Prostate gland (tissue), 2 donors: ENCODE measurements at regions not wholly inside any gene's neighbourhood (a gene's known extent, or its start where the extent isn't known, plus 50 kb on each side); places are given as distances from the start of the nearest gene placed in this dataset.
"Not testable (repeated sequence)": the region's sequence is repeated elsewhere in the genome, so short reads cannot be mapped to it uniquely, and the experiment has no call there.

Source experiments
- CTCF ChIP-seq, 4 experiments: fragments of 200-600 bp in 2 of 4; fragments of 450-650 bp in 2 of 4; sonication (generic) in 2 of 4; IDR thresholded peaks; 1 replicate in 3 of 4; 2 replicates in 1 of 4; pipeline ENCODE4 v1.5.1; 2016 to 2019; ENCODE audit warnings: antibody characterized with exemption in 4 of 4, mild to moderate bottlenecking in 2 of 4, moderate library complexity in 2 of 4
- POLR2A ChIP-seq: fragments of 450-650 bp; IDR thresholded peaks from one replicate; pipeline ENCODE4 v1.6.1; 2016; ENCODE audit warnings: antibody characterized with exemption, mild to moderate bottlenecking
- POLR2AphosphoS5 ChIP-seq: sonication (generic); formaldehyde crosslinking; IDR thresholded peaks from one replicate; pipeline ENCODE4 v1.6.1; 2017; ENCODE audit warnings: antibody characterized with exemption

- TF ChIP-seq CTCF (IDR thresholded peaks at IDR 0.05); POLR2AphosphoS5; POLR2A: not testable (repeated sequence)
Measured at GRCh38 chr22:17283865-17284264, 64.6 kb upstream of the ADA2 start.
